NCI-H2029 treated with DMSO at 0.1 percent for 48 hours (cell line): ENCODE measurements at regions not wholly inside any gene's neighbourhood (a gene's known extent, or its start where the extent isn't known, plus 50 kb on each side); places are given as distances from the start of the nearest gene placed in this dataset.

Experiments used
- DNase-seq: peaks from one replicate; lab custom pipeline; 2025; lab: John Stamatoyannopoulos, UW

DNA sequence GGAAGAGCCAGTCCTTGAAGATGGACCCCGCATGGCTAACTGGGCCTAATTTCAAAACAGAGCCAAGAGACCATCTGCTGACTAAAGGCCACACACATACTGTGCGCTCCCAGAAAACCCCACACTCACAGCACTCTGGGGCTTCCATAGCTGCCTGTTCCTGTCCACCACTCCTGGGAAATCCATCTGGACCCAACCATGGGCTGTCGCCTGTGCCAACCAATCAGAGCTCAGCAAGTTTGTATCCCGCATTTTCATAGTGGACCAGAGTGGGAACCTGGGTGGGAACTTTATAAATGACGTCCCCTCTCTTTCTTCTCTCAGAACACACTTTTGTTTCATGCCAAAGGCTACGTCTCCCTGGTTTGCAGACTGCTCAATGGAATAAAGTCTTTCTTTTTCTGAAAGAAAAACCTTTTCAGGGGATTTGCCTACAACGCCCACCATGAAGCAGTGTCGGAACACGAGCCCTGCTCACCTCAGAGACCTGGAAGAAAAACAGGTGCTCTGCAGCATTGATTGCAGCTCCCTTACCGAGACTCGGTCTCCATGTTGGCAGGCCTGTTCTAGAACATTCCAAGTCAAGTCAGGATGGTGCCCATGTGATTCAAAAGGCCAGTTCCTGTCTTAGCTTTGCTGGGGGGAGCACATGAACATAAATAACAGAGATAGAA, 137.2 kb upstream of the GPC1 start:
- DNase-seq = no peak

DNA sequence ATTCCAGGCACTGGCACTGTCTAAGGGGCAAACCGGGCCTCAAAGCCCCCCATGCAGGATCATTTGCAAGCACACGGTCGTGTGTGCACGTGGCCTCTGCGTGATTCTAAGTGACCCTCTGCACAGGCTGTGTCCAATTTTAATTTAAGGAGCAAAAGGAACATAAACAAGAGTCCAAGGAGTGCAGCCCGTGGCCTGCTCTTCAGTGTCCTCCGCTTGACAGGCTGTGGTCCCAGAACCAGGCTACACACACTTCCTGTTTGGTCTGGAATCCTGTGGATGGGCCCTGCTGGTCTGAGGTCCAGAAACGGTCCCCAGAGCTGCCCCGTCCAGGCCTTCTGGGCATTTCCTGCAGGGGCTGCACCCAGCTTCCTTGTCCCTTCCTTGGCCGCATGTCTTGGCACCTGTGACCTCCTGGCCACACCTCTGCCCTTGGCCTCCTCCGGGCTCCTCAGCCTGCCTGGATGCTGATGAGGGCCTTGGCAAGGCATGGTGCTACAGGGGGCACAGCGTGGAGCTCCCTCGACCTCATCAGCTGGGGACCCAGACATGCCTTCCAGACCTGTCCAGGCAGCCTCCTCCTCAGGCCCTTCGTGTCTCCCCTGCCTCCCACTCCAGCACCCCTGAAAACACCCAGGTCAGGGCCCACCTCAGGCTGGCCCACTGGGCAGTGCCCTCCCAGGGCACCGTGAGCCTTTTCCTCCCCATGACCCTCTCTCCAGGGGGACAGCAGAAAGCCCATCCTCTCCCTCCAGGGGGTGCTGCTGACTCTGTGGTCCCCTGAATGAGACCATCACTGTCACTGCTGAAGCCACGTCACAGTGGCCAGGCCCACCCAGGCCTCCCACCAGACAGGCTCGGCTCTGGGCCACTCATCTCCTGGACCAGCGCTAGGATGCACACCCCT, 136.4 kb upstream of the GPC1 start:
- no peak for DNase-seq

DNA sequence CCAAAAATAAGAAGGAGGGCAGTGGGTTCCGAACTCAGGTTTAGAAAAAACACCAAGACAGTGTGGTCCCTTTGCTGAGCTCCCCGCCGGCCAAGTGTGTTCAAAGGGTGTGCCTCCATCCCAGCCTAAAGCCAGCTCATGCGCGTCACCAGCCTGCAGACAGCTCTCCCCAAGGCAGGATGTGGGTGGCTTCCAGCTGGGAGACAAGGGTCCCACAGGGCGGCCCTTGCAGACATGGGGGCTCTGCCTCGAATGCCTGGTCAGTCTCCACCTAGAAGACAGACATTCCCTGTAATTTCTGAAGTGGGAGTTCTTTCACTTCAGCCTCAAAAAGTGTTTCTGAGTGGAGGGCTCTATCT, 135.8 kb upstream of the GPC1 start:
- DNase-seq = no peak

DNA sequence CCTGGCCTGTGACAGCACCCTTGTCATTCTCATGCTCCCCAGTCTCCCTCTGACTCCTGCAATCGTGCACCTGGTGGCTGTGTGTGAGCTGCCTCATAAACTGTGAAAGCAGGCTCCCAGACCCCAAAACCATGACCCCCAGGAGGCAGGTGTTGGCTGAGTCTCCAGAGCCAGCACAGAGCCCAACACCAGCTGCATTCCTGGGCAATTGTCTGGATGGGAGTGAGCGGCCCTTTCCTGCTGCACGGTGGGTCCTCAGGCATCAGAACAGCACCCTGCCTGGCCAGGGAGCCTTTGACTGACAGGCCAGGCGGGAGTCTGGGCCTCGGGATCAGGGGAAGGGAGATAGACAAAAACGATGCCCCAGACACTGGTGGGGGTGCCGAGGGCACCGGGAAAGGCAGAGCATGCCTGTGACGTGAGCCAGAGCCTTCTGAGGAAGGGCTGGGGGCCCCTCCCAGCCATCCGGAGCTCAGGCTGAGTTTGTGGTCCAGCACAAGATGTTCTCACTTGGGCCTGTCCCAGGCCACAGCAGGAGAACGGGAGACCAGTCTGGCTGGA, 135.1 kb upstream of the GPC1 start:
- no peak for DNase-seq

DNA sequence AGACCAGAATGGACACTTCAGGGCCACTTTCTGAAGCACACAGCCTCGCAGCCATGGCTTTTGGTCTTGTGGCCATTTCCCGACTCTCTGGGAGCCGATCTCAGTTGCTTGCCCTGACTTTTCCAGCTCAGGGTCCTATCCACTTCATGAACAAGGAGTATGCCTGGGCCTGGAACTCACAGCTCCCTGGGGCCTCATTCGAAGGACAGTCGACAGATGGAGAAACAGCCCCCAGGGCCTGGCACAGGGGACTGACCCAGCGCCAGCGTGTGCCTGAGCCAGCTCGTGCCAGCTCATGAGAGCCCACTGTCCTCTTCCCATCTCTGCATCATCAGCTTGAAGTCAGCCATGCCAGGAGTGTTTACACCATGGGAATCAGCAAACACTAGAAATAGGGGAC, 134.6 kb upstream of the GPC1 start:
- no peak for DNase-seq

DNA sequence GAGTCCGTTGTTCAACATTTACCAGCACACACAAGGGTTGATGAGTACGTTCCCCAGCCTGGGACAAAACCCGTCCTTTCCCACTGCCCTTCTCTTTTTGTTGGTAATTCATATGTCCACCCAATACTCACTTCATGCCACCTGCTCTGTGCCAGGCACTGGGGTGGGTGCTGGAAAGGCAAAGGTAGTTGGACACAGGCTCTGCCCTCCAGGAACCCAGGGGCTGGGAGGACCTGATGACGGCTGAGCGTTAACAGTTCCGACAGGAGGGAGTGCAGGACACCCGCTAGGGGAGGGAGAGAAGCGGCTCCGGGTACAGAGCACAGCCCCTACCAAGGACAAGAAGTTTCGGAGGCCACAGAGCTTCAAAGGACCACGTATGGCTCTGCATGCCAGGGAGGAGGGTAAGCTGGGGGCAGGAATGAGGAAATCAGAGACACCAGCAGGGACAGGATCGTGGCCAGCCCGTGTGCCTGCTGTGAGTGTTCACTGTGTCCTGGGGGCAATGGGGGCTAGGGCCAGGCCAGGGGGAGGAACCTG, 134.1 kb upstream of the GPC1 start:
- DNase-seq = no peak

DNA sequence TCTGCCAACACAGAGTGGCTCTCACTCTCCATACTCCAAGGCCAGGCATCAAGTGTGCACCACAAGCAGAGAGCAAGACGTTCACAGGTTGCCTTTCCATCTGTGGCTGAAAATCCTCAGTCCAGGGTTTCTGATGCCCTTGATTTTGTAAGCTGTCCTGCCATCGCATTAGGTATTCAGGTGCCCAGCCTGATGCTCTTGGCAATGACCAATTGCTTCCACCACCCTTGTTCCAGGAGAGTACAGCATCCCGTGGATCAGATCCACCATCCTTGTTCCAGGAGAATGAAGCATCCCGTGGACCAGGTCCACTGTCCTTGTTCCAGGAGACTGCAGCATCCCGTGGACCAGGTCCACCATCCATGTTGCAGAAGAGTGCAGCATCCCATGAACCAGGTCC, 133.4 kb upstream of the GPC1 start:
- no peak for DNase-seq

DNA sequence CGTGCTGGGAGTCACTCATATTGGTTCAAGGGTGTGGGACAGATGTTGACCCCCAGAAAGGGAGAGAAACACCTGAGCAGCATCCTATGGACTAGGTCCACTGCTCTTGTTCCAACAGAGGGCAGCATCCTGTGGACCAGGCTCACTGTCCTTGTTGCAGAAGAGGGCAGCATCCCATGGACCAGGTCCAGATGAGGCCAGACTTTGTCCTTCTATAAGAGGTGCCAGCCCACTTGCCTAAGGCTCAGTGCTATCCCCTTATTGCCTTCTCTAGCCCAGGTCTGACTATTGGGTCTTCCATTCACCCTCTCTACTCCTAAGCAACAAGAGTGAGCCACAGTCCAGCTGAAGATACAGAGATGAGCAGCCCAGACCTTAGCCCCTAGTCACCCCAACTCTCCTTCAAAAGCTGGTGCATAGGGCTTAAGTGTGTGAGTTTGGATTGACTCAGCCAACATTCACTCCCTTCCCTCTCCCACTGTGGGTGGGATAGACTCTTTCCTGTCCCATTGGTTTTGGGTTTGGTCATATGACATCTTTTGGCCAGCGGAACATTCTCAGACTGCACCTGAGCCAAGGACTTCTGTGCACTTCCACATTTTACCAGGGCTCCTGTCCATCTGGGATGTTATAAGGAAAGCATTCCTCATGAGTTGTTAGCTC, 132.4 kb upstream of the GPC1 start:
- DNase-seq = no peak

DNA sequence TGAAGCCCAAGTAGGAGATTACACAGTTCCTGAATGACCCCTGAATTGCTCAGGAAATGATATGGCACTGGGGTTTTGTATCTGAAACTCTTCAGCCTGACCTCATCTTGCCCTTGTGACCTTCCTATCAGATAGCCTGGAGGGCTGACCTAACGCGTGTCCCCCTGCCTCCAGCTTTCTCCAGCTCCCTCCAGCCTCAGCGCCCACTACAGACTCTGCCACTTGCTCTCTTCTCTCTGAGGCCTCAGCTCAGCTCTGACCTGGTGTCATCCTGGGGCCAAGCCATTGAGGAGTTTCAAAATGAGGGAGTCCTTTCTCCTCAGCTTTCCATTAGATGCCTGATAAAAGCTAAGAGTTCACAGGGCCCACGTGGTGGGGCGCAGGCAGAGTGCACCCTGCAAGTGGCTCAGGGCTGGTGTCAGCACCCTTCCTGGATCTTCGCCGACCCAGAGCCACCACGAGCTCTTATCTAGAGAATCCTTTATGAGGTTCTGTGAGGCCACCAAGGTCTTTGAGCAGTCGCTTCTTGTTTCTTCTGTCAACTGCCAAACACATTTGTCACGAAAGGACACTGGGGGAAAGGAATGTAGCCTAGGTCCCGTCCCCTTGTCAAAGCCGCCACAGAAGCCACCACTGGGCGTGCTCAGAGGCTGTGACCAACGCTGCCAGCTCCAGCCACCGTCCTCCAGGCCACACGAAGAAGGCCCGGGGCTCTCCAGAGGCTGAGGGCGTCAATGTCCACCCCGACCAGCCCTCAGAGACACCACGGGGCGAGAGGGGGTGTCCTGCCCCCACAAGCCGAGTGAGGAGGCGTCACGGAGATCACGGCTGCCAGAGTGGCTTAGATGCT, 131.3 kb upstream of the GPC1 start:
- DNase-seq = no peak

DNA sequence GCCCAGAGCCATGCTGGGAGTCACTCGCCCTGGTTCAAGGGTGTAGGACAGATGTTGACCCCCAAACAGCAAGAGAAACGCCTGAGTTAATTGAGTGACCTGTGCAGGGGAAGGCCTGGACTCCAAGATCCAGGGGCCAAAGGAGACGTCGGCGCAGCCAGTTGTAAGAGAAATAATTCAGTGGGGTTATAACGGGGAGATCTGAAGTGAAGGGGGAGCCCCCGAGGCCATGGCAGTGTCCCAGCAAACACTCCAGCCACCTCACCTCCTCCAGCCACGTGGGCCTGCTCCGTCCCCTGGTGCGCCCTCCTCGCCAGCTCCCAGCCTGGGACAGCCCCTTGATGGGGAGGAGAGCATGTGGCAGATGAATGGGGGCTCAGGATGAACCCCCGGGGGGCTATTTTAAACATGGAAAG, 130.7 kb upstream of the GPC1 start:
- DNase-seq = no peak

DNA sequence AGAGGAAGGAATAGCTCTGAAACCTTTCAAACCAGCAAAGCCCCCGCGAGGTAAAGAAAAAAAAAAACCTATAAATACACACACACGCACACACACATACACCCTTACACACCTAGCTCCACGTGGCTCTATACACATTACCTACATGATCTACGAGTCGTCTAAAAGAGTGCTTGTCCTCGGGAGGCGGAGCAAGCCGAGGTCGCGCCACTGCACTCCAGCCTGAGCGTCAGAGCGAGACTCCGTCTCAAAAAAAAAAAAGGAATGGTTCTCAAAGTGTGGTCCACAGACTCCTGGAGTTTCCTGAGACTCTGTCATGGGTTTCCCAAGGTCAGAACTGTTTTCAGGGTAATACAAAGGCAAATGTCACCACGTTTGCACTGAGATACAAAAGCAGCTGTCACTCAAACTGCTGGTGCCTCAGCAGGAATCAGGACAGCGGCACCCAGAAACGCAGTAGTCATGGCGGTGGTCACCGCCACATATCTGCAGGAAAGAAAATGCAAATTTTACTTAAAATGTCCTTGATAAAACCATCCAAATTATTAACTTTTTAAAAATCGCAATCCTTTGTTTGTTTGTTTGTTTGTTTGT, 130.0 kb upstream of the GPC1 start:
- no peak for DNase-seq

DNA sequence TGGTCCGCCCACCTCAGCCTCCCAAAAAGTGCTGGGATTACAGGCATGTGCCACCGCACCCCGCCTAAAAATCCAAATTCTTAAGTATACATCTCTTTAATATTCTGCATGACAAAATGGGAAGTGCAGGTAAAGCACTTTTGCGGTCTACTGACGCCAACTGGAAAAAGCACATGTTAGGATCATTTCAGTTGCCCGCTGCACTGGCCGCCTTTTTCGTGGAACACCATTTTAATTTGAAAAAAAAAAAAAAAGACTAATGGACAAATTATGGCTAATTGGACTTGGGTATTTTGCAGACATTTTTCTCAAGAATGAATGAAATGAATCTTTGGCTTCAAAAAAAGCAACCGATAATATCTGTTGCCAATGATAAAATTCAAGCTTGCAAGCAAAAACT, 129.3 kb upstream of the GPC1 start:
- DNase-seq = no peak

DNA sequence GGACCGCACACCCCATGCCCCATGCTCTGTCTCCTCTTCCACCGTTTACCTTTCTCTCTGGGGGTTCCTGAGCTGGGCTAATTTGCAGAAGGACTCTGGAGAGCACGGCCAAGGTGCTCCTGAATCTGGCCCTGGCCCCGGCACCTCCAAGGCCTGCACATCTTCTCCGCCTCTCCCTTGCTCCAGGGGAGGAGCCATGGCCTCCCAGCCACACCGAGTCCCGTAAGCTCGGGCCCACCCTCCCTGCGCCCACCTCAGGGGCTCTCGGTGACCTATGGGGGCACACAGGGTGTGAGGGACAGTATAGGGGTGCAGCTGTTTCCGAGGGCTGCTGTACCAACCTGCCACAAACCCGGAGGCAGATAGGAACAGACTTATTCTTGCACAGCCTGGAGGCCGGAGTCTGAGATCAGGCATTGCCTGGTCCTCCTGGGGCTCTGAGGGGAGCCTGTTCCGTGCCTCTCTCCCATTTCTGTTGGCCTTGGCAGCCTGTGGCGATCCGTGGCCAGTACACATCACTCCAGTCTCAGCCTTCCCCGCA, 127.3 kb upstream of the GPC1 start:
- DNase-seq = no peak

DNA sequence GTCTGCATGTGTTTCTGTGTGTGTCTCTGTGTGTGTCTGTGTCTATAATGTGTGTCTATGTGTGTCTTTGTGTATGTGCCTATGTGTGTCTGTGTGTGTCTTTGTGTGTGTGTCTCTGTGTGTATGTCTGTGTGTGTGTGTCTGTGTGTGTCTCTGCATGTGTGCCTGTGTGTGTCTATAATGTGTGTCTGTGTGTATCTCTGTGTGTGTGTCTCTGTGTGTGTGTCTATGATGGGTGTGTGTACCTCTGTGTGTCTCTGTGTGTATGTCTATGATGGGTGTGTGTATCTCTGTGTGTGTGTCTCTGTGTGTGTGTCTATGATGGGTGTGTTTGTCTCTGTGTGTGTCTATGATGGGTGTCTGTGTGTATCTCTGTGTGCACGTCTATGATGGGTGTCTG, 126.2 kb upstream of the GPC1 start:
- DNase-seq = no peak

DNA sequence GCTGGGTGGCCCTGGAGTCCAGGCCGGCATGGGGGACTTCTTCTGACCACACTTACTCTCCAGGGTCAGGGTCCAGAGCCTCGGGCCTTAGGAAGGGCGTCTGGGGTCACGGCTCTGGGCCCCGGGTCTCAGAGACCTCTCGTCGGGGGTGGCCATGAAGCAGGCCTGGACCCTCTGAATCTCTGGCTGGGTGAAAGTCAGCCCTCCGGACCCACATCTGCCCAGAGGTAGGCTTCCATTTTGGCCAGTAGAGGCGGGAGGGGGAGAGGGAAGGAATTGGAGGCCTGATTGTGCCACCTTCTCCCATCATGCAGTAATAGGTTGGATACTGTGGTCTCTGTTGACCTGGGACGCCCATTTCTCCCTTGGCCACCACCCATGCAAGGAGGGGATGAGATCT, 125.3 kb upstream of the GPC1 start:
- DNase-seq = no peak

DNA sequence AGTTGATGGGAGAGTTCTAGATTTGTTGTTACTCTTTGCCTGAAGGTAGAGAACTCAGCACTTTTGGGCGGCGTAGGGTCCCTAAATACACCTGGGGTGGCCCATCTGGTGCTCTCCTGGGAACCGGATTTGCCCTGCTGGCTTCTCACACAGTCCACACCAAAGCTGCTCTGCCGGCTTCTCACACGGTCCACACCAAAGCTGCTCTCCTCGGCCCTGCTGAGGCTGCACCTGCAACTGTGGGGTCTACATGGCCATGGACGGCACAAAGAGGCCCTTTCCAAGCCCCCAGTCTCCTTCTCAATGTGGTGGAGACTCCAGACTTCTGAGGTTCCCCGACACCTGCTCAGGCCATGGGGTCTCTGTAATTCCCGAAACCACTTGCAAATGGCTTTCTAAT, 124.8 kb upstream of the GPC1 start:
- DNase-seq = no peak

DNA sequence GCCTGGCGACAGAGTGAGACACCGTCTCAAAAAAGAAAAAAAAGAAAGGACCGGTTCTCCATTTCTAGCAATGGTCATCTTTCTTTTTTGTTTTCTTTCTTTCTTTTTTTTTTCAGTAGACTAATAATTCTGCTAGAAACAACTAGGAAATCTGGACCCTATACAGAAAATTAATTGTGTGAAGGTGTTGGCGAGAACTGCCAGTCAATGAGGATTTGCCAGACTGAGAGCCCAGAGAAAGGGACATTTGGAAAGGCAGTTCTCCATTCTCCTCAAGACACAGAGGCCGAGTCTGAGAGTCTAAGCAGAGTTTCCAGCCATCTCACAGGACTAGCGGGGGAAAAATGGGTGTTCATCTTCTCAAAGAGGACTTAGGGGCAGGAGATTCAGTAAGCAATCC, 123.6 kb upstream of the GPC1 start:
- no peak for DNase-seq

DNA sequence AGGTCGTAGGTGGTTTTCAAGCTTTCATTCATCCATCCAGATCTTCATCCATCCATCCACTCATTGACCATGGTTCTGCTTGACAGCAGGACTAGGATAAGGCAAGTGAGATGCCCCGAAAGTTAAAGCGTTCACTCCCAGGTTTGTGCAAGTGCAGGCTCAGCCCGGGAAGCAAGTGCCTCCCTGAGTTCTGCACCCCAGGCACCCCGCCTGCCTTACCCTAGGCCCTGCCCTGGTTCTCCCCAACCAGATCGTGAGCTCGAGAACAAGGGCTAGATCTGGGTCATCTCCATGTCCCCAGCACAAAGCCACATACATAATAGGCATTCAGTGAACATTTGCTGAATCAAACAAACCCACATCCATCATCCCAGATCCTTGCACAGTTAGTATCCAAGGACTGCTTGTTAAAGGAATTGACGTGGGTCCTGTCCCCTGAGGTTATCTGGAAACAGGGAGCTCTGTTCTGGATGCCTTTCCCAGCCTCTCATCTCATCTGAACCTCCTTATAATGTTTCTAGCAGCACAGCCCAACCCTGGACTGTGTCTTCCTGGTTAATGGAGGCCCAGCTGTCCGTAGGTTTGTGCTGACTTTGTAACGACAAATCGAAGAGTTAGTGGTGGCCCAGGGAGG, 116.1 kb upstream of the GPC1 start:
- DNase-seq = no peak

DNA sequence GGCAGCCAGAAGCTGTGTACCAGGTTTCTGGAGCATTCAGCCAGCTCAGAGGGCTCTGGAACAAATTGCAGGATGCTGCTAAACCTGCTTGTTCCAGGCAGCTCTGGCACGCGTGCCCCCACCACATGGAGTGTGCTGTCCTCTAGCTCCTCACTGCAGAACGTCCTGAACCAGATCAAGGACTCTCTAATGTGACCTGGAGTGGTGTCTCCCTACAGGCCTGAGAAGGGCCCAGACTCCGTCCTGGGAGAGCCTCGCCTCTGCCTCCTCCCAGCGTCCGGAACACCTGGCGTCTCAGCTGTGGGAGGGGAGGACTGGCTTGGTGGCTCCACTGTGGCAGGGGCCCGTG, 115.6 kb upstream of the GPC1 start:
- DNase-seq = no peak

DNA sequence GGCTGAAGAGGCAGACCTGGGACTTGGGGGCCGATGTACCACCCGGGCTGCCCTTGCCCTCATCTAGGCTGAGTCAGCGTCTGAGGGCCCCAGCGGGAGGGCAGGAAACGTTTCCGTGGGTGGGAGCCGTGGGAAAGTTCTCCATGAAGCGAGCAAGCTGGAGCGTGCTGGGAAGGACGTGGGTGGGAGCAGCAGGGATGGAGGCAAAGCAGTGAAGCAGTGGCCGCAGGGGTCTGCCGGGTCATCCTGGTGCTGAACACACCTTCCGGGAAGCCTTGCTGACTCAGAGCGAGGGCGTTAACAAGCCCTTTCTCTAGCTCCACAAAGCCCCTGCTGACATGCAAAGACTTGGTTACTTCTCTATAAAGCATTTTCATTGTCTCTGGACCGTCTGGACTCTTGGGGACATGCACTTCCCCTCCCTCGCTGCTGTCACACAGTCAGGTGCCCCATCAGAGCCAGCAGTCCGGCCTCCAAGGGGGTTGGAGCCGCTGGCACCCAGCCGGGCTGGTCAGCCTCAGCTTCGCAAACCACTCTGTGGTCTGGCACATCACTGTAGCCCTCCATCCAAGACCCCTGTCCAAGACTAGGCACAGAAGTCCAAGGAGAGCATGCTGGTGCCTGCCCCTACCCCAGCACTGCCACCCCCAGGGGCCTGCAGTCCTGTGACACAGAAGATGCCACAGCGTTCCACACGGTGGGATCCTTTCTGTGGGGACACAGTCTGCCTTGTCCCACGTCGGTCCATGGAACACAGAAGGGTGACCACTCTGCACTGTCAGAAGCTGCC, 115.1 kb upstream of the GPC1 start:
- DNase-seq = no peak
